Effector memory CD4-positive, alpha-beta T cell (primary cell): ENCODE measurements at regions not wholly inside any gene's neighbourhood (a gene's known extent, or its start where the extent isn't known, plus 50 kb on each side); places are given as distances from the start of the nearest gene placed in this dataset.

ENCODE experiments used
- DNase-seq, 3 donors: peaks; one replicate each; pipeline ENCODE4 v3.0.0-alpha.2; 2020
- H3K27ac ChIP-seq: 2 replicates; pipeline ENCODE4 v1.7.0; 2013; ENCODE audit warnings: mild to moderate bottlenecking, low read length, moderate library complexity; ENCODE audit not compliant: insufficient read depth, poor library complexity, severe bottlenecking
- H3K27me3 ChIP-seq: replicated peaks from 2 replicates; pipeline ENCODE4 v1.7.0; 2013; ENCODE audit warnings: mild to moderate bottlenecking, low read length; ENCODE audit not compliant: insufficient read depth, control insufficient read depth, poor library complexity, severe bottlenecking
- H3K36me3 ChIP-seq: 2 replicates; pipeline ENCODE4 v1.7.0; 2013; ENCODE audit warnings: mild to moderate bottlenecking, low read length, moderate library complexity; ENCODE audit not compliant: control insufficient read depth, insufficient read depth
- H3K4me1 ChIP-seq: 2 replicates; pipeline ENCODE4 v1.7.0; 2013; ENCODE audit warnings: low read length, mild to moderate bottlenecking; ENCODE audit not compliant: control insufficient read depth, insufficient read depth, poor library complexity, severe bottlenecking
- H3K4me3 ChIP-seq: 2 replicates; pipeline ENCODE4 v1.7.0; 2013; ENCODE audit warnings: low read length, low read depth, mild to moderate bottlenecking; ENCODE audit not compliant: insufficient read depth, poor library complexity, severe bottlenecking
- H3K9me3 ChIP-seq: 2 replicates; pipeline ENCODE4 v1.7.0; 2013; ENCODE audit warnings: mild to moderate bottlenecking, low read length, moderate library complexity; ENCODE audit not compliant: control insufficient read depth

DNA sequence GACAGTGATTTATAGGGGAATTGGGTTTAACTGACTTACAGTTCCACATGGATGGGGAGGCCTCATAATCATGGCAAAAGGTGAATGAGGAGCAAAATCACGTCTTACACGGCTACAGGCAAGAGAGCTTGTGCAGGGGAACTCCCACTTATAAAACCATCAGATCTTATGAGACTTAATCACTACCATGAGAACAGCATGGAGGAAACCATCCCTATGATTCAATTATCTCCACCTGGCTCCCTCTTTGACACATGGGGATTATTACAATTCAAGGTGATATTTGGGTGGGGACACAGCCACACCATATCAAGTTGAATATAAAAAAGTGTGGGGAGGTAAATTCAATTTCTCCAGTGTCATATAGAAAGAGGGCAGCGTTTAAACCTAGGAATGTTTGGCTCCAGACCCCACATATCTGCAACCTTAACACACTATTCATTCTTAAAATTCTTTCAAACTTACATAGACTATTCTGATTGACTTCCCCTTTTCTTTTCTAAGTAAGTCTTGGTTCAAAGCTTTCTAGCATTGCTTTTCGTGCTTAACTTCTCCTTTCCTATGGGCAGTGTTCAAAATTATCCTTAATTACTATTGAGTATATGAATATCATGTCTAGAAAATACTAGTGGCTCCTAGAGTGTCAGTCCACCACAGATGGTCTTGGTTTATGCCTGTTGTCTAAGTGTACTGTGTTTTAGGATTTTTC, 446.7 kb upstream of the GBE1 start:
- DNase-seq: no peak
- Histone ChIP-seq H3K4me3 (no peak overlapping the region), H3K9me3 (no peaks in the 10 kb centered on the region), H3K36me3 (no peaks in the 10 kb centered on the region), H3K4me1 (no peaks in the 10 kb centered on the region), H3K27ac (no peak overlapping the region), H3K27me3 (no peaks in the 10 kb centered on the region)

GRCh38 chr3:82202269-82202668, 440.8 kb upstream of the GBE1 start:
- H3K9me3 ChIP-seq: no peaks in the 10 kb centered on the region
- H3K27me3 ChIP-seq: no peaks in the 10 kb centered on the region
- H3K4me1 ChIP-seq: no peaks in the 10 kb centered on the region
- H3K27ac ChIP-seq: no peak overlapping the region
- H3K36me3 ChIP-seq: no peaks in the 10 kb centered on the region
- no peak overlapping the region for H3K4me3 ChIP-seq
- DNase-seq: no peak

- DNase-seq: no peak
- H3K27ac ChIP-seq: no peak overlapping the region
- H3K36me3 ChIP-seq: no peaks in the 10 kb centered on the region
Observed at GRCh38 chr3:82201316-82201715, 439.9 kb upstream of the GBE1 start.

GRCh38 chr3:82198009-82198408, 436.6 kb upstream of the GBE1 start:
- Histone ChIP-seq H3K27me3 (no peaks in the 10 kb centered on the region), H3K4me3 (no peak overlapping the region), H3K36me3 (no peaks in the 10 kb centered on the region), H3K4me1 (no peaks in the 10 kb centered on the region), H3K27ac (no peak overlapping the region), H3K9me3 (no peaks in the 10 kb centered on the region)
- no peak for DNase-seq

More at GRCh38 chr3:82201316-82201715, 439.9 kb upstream of the GBE1 start:
- Histone ChIP-seq H3K4me3 (no peak overlapping the region), H3K27me3 (no peaks in the 10 kb centered on the region), H3K4me1 (no peaks in the 10 kb centered on the region), H3K9me3 (no peaks in the 10 kb centered on the region)

- H3K36me3 ChIP-seq: no peaks in the 10 kb centered on the region
- no peaks in the 10 kb centered on the region for H3K9me3 ChIP-seq
- H3K27ac ChIP-seq: no peak overlapping the region
- no peaks in the 10 kb centered on the region for H3K4me1 ChIP-seq
- no peak overlapping the region for H3K4me3 ChIP-seq
- no peaks in the 10 kb centered on the region for H3K27me3 ChIP-seq
- DNase-seq: no peak
Observed at GRCh38 chr3:82196645-82197044, 435.2 kb upstream of the GBE1 start.

GRCh38 chr3:82194870-82195269, 433.4 kb upstream of the GBE1 start:
- Histone ChIP-seq H3K4me3 (no peak overlapping the region), H3K27ac (no peak overlapping the region), H3K27me3 (no peaks in the 10 kb centered on the region), H3K9me3 (no peaks in the 10 kb centered on the region), H3K36me3 (no peaks in the 10 kb centered on the region), H3K4me1 (no peaks in the 10 kb centered on the region)
- DNase-seq: no peak

DNA sequence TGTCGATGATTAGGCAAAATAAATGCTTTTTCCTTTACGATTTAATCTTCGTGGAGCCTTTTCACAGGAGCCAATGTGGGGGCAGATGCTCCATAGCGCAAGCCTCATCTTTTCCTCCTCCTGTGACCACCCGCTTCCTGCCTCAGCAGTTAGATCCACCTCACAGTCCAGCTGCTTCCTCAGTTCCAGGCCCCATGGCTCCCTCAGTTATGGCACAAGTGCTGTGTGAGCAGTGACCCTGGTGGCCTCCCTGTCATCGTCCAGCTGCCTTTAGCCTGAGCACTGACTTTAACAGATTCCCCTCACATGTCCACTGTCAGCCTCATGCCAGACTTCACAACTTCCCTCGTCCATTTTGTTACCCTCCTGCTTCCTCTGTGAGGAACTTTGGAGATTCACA, 424.6 kb upstream of the GBE1 start:
- H3K27ac ChIP-seq: no peak overlapping the region
- H3K36me3 ChIP-seq: no peaks in the 10 kb centered on the region
- H3K27me3 ChIP-seq: no peaks in the 10 kb centered on the region
- H3K9me3 ChIP-seq: no peaks in the 10 kb centered on the region
- no peak overlapping the region for H3K4me3 ChIP-seq
- DNase-seq: no peak
- no peaks in the 10 kb centered on the region for H3K4me1 ChIP-seq

GRCh38 chr3:82179291-82179690, 417.8 kb upstream of the GBE1 start:
- H3K36me3 ChIP-seq: no peaks in the 10 kb centered on the region

GRCh38 chr3:82178291-82178690, 416.8 kb upstream of the GBE1 start:
- Histone ChIP-seq H3K4me1 (no peaks in the 10 kb centered on the region), H3K4me3 (no peak overlapping the region), H3K9me3 (no peaks in the 10 kb centered on the region), H3K27ac (no peak overlapping the region), H3K27me3 (no peaks in the 10 kb centered on the region), H3K36me3 (no peaks in the 10 kb centered on the region)
- DNase-seq: no peak

More at GRCh38 chr3:82179291-82179690, 417.8 kb upstream of the GBE1 start:
- H3K4me3 ChIP-seq: no peak overlapping the region
- H3K9me3 ChIP-seq: no peaks in the 10 kb centered on the region
- no peaks in the 10 kb centered on the region for H3K4me1 ChIP-seq
- H3K27me3 ChIP-seq: no peaks in the 10 kb centered on the region
- DNase-seq: no peak
- no peak overlapping the region for H3K27ac ChIP-seq

DNA sequence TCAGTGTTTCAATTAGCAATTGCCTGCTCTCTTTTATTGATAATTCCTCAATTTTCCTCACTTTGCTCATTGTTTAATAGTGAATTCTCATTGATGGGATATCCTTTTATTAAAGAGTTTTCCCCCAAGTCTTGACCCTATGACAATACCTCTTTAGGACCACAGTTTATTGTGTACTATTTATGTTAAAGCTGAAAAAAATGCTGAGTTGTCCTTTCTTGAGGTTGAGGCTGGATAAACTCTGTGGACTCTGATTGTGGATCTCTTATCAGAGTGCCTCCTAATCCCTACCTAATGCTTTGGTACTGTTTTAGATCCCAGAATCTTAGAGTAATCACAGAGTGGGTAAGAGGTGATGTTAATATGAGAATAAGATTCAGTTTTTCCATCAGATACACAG, 416.3 kb upstream of the GBE1 start:
- Histone ChIP-seq H3K27ac (no peak overlapping the region), H3K4me1 (no peaks in the 10 kb centered on the region), H3K36me3 (no peaks in the 10 kb centered on the region), H3K4me3 (no peak overlapping the region), H3K9me3 (no peaks in the 10 kb centered on the region), H3K27me3 (no peaks in the 10 kb centered on the region)
- no peak for DNase-seq
